Glutamatergic neuron (in vitro differentiated cells): ENCODE measurements at regions not wholly inside any gene's neighbourhood (a gene's known extent, or its start where the extent isn't known, plus 50 kb on each side); places are given as distances from the start of the nearest gene placed in this dataset.

Source experiments
- DNase-seq: peaks from one replicate; pipeline ENCODE4 v3.0.0; 2022
- H3K27ac Mint-ChIP-seq: one replicate; pipeline ENCODE4 v1.8.0; 2020; ENCODE audit warnings: mild to moderate bottlenecking, mixed read lengths, inconsistent platforms; ENCODE audit not compliant: unreplicated experiment
- H3K27me3 Mint-ChIP-seq: one replicate; pipeline ENCODE4 v1.8.0; 2020; ENCODE audit warnings: mild to moderate bottlenecking, moderate library complexity, mixed read lengths, inconsistent platforms; ENCODE audit not compliant: unreplicated experiment
- H3K36me3 Mint-ChIP-seq: one replicate; pipeline ENCODE4 v1.8.0; 2020; ENCODE audit warnings: mild to moderate bottlenecking, mixed read lengths, inconsistent platforms; ENCODE audit not compliant: unreplicated experiment
- H3K4me1 Mint-ChIP-seq: one replicate; pipeline ENCODE4 v1.8.0; 2020; ENCODE audit warnings: mild to moderate bottlenecking, low read depth, mixed read lengths, inconsistent platforms; ENCODE audit not compliant: unreplicated experiment
- H3K4me3 Mint-ChIP-seq: one replicate; pipeline ENCODE4 v1.8.0; 2020; ENCODE audit warnings: mild to moderate bottlenecking, mixed read lengths, inconsistent platforms; ENCODE audit not compliant: unreplicated experiment
- H3K9me3 Mint-ChIP-seq: one replicate; pipeline ENCODE4 v1.8.0; 2020; ENCODE audit warnings: mild to moderate bottlenecking, moderate library complexity, mixed read lengths, inconsistent platforms; ENCODE audit not compliant: unreplicated experiment
- TF ChIP-seq, protein P1 (sequence below): fragments of 200-600 bp; sonication (generic); IDR thresholded peaks from one replicate; pipeline ENCODE4 v1.5.0; 2021; ENCODE audit not compliant: partially characterized antibody, unreplicated experiment

DNA sequence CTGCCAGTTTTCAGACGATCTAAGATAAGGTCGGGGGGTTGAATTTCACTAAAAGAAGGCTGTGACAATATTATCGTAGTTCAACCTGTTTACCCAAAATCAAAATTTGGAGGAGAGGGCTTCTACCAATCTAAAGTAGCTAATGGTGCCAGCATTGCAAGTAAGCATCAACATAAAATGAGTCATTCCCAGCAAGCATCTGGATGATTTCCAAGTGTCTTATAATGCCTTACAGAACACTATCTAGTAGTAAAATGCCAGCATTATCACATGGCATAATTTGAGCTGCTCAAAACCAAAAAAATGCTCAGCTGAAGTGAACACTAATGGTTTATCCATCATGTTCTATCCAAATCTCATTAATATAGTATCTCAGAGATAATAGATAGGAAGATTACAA is 1193.9 kb downstream of the DNAJB9 start:
- Mint-ChIP-seq H3K9me3 (no peaks in the 10 kb centered on the region), H3K27me3 (no peaks in the 10 kb centered on the region), H3K4me3 (no peak overlapping the region), H3K4me1 (no peaks in the 10 kb centered on the region), H3K27ac (no peak overlapping the region), H3K36me3 (no peaks in the 10 kb centered on the region)
- TF ChIP-seq, protein P1, sequence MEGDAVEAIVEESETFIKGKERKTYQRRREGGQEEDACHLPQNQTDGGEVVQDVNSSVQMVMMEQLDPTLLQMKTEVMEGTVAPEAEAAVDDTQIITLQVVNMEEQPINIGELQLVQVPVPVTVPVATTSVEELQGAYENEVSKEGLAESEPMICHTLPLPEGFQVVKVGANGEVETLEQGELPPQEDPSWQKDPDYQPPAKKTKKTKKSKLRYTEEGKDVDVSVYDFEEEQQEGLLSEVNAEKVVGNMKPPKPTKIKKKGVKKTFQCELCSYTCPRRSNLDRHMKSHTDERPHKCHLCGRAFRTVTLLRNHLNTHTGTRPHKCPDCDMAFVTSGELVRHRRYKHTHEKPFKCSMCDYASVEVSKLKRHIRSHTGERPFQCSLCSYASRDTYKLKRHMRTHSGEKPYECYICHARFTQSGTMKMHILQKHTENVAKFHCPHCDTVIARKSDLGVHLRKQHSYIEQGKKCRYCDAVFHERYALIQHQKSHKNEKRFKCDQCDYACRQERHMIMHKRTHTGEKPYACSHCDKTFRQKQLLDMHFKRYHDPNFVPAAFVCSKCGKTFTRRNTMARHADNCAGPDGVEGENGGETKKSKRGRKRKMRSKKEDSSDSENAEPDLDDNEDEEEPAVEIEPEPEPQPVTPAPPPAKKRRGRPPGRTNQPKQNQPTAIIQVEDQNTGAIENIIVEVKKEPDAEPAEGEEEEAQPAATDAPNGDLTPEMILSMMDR: no peak
- DNase-seq: no peak

DNA sequence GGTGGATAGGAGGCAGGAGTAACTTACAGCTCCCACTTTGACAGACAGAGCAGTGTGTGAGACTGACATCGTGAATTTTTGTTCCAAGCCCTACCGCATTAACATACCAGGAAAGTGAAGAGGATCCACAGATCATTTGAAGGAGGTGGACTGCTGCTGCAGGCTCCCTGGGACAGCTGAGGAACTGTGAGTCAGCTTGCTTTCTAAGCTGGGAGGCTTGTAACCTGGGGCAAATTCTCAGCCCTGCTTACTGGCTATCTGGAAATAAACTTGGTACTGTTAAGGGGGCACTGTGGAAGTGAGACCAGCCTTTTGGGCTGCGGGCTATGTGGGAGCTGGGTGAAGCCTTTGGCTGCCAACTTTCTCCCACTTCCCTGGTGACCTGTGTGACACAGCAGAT is 1202.5 kb downstream of the DNAJB9 start:
- no peak overlapping the region for H3K4me3 Mint-ChIP-seq
- H3K9me3 Mint-ChIP-seq: no peaks in the 10 kb centered on the region
- DNase-seq: no peak
- TF ChIP-seq, protein P1: no peak
- no peaks in the 10 kb centered on the region for H3K36me3 Mint-ChIP-seq
- H3K27ac Mint-ChIP-seq: no peak overlapping the region
- no peaks in the 10 kb centered on the region for H3K27me3 Mint-ChIP-seq
- no peaks in the 10 kb centered on the region for H3K4me1 Mint-ChIP-seq

DNA sequence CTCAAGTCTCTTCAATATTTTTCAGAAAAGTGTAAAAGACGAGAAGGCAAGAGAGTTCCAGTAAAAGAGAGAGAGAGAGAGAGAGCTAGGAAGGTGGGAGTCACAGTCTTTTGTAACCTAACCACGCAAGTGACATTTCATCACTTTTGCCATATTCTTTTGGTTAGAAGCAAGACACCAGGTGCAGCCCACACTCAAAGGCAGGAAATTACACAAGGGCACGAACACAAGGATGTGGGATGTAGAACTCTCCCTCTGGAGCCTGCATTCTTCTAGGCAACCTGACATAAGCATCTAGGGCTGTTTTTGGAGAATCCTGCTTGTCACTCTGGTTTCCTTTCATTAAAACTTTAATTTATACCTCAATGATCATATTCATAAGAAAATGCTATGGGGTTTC is 1213.1 kb downstream of the DNAJB9 start:
- H3K36me3 Mint-ChIP-seq: no peaks in the 10 kb centered on the region
- H3K27me3 Mint-ChIP-seq: peaks cover 3% of the 10 kb centered on the region
- no peaks in the 10 kb centered on the region for H3K9me3 Mint-ChIP-seq
- no peak overlapping the region for H3K27ac Mint-ChIP-seq
- TF ChIP-seq, protein P1: no peak
- H3K4me3 Mint-ChIP-seq: no peak overlapping the region
- no peaks in the 10 kb centered on the region for H3K4me1 Mint-ChIP-seq
- DNase-seq: no peak

DNA sequence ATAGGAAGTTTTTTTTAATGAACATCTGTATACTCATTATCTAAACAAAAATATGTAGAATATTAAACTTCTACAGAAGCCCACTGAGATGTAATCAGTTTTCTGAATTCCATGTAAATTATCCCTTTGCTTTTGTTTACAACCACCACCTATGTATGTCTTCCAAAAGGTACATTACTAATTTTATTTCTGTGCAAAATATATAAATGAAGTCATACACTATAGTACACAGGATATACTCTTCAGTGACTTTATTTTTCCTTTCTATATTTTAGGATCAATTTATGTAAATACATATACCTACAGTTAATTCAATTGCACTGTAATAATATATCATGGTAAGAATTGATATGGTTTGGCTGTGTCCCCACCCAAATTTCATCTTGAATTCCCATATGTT is 1236.9 kb downstream of the DNAJB9 start:
- Mint-ChIP-seq H3K4me1 (peaks cover 8% of the 10 kb centered on the region), H3K27ac (no peak overlapping the region), H3K4me3 (no peak overlapping the region), H3K36me3 (peaks cover 4% of the 10 kb centered on the region), H3K9me3 (peaks cover 2% of the 10 kb centered on the region), H3K27me3 (no peaks in the 10 kb centered on the region)
- no peak for DNase-seq
- TF ChIP-seq, protein P1: no peak

DNA sequence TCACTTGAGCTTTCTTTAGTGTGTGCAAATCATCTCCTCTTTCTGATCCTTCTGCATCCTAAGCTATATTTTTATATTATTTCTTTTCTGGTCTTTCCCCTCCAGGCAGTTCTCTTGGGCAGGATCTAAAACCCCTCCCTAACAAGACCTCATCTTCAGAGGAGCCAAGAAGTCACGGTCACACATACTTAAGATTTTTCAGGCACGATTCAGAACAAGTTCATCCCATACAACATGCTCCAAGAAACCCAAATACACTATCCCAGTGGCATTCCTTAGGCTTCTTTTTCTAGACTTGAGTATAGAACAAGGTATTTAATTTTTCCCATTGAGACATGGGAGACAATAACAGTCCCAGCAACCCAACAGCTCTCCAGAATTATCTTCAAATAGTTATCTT is 1251.5 kb downstream of the DNAJB9 start:
- no peak for DNase-seq
- H3K4me3 Mint-ChIP-seq: no peak overlapping the region
- peaks cover 5% of the 10 kb centered on the region for H3K36me3 Mint-ChIP-seq
- H3K27ac Mint-ChIP-seq: no peak overlapping the region
- H3K27me3 Mint-ChIP-seq: no peaks in the 10 kb centered on the region
- TF ChIP-seq, protein P1: no peak
- H3K9me3 Mint-ChIP-seq: peaks cover 2% of the 10 kb centered on the region
- no peaks in the 10 kb centered on the region for H3K4me1 Mint-ChIP-seq
